Large intestine (tissue), 3 donors: ENCODE measurements at regions not wholly inside any gene's neighbourhood (a gene's known extent, or its start where the extent isn't known, plus 50 kb on each side); places are given as distances from the start of the nearest gene placed in this dataset.

Source experiments
- DNase-seq, 2 donors: peaks; one replicate each; pipeline versions ENCODE4 v3.0.0 to v3.0.0-alpha.2; 2013
- H3K27ac ChIP-seq: one replicate; pipeline ENCODE4 v1.5.1; 2013; ENCODE audit warnings: low read length
- H3K27me3 ChIP-seq: 2 replicates; pipeline ENCODE4 v1.6.1; 2013; ENCODE audit warnings: low read length; ENCODE audit not compliant: control insufficient read depth, insufficient read depth
- H3K36me3 ChIP-seq: 2 replicates; pipeline ENCODE4 v1.6.1; 2013; ENCODE audit warnings: low read length; ENCODE audit not compliant: control insufficient read depth, insufficient read depth
- H3K4me1 ChIP-seq: one replicate; pipeline ENCODE4 v1.6.1; 2013; ENCODE audit warnings: low read length; ENCODE audit not compliant: control insufficient read depth, insufficient read depth
- H3K4me3 ChIP-seq: one replicate; pipeline ENCODE4 v1.5.1; 2013; ENCODE audit warnings: low read length
- H3K9me3 ChIP-seq: one replicate; pipeline ENCODE4 v1.6.1; 2013; ENCODE audit warnings: mild to moderate bottlenecking, low read depth, low read length, moderate library complexity; ENCODE audit not compliant: control insufficient read depth
- WGBS: methylation state at CpG from one replicate; pipeline ENCODE4 v1.1.5; 2013; ENCODE audit warnings: low lambda C conversion rate; ENCODE audit not compliant: insufficient coverage; 5-methylcytosine and 5-hydroxymethylcytosine counted together

GRCh38 chr10:4190876-4191275 is 405.9 kb upstream of the KLF6 start:
- Histone ChIP-seq H3K4me3 (no peak overlapping the region), H3K4me1 (no peaks in the 10 kb centered on the region), H3K9me3 (no peaks in the 10 kb centered on the region), H3K27ac (no peak overlapping the region), H3K36me3 (no peaks in the 10 kb centered on the region), H3K27me3 (peaks cover 3% of the 10 kb centered on the region)
- no peak for DNase-seq
- WGBS: 100% methylated on average over 1 of the region's 4 CpGs

DNA sequence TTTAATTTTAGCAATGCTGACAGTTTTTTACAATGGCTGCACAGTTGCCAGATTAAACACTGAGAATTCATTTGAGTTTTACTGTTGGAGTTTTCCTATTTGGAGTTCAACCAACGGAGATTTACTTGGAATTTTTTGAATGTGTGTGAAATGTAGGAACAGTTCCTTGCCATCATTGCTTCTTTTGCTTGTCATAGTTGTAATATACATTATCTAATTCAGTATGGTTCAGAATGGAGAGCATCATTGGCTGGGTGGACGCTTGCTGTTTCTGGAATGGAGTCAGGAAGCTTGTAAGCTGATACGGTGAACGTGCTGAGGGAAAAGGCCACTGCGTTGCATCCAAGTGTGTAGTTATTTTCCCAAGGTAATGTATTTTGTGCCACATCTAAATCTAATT is 404.3 kb upstream of the KLF6 start:
- DNase-seq: no peak
- WGBS: no CpG with 5 or more reads among the region's 5 CpGs

DNA sequence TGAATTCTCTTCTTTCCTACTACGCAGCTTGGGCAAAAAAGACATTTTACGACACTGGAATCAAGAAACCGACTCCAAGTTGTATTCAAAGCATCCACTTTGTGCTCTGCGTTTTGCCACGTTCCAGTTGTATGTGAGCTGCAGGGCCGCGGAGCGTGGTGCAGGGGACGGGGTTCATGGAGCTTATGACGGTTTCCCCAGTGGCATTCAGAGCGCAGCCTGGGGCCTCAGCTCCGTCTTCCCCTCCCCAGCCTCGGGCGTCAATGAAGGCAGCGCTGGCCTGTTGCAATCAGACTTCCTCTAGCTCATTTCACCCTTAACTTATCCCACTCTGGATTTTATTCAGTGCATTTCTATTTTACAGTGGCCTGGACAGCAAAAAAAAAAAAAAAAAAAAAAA is 403.4 kb upstream of the KLF6 start:
- Histone ChIP-seq H3K27ac (no peak overlapping the region), H3K4me3 (no peak overlapping the region), H3K9me3 (no peaks in the 10 kb centered on the region), H3K27me3 (peaks cover 3% of the 10 kb centered on the region), H3K4me1 (no peaks in the 10 kb centered on the region), H3K36me3 (no peaks in the 10 kb centered on the region)
- no peak for DNase-seq
- WGBS: no CpG with 5 or more reads among the region's 15 CpGs

More for the DNA sequence above, 404.3 kb upstream of the KLF6 start:
- Histone ChIP-seq H3K4me3 (no peak overlapping the region), H3K9me3 (no peaks in the 10 kb centered on the region), H3K27me3 (peaks cover 3% of the 10 kb centered on the region), H3K4me1 (no peaks in the 10 kb centered on the region), H3K36me3 (no peaks in the 10 kb centered on the region), H3K27ac (no peak overlapping the region)

DNA sequence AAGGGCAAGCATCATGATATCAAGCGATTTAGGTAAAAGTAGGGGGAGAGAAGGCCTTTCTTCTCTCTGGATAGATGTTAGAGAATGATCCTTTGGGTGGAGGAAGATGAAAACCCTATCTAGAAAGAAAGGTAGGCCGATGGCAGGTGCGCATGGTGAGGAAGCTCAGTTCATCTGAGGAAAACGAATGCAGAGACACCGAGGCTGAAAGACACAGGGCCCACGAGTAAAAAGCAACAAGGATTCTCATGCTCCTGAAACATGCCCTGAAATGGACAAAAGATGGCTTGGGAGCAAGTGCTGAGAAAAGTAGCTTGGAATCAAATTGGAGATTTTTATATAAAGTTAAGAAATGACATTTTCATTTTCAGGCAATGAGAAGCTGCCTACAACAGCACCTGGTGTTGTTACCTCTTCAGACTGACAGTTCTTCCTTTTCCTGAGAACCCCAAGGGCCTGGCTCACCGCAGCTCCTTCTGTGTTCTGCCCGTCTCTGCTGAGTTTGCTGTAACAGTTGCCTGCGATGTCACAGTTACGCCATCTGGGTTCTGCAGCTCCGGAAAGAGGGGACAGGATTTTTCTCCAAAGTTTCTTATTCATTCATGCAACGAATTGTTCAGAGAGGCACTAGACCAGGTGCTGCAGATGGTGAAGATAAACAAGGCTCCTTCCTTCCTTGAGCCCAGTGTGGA is 402.0 kb upstream of the KLF6 start:
- 100% methylated on average over 1 of the region's 12 CpGs for WGBS
- H3K36me3 ChIP-seq: no peaks in the 10 kb centered on the region
- peaks cover 3% of the 10 kb centered on the region for H3K27me3 ChIP-seq
- no peak overlapping the region for H3K4me3 ChIP-seq
- H3K4me1 ChIP-seq: no peaks in the 10 kb centered on the region
- no peak for DNase-seq
- no peak overlapping the region for H3K27ac ChIP-seq
- no peaks in the 10 kb centered on the region for H3K9me3 ChIP-seq

GRCh38 chr10:4183761-4184261 is 398.8 kb upstream of the KLF6 start:
- Histone ChIP-seq H3K27ac (no peak overlapping the region), H3K27me3 (peaks cover 3% of the 10 kb centered on the region), H3K4me3 (no peak overlapping the region), H3K36me3 (no peaks in the 10 kb centered on the region), H3K4me1 (no peaks in the 10 kb centered on the region), H3K9me3 (no peaks in the 10 kb centered on the region)
- WGBS: 90% methylated on average over 2 of the region's 3 CpGs
- DNase-seq: peak in 1 of 2 donors; percentile 9

DNA sequence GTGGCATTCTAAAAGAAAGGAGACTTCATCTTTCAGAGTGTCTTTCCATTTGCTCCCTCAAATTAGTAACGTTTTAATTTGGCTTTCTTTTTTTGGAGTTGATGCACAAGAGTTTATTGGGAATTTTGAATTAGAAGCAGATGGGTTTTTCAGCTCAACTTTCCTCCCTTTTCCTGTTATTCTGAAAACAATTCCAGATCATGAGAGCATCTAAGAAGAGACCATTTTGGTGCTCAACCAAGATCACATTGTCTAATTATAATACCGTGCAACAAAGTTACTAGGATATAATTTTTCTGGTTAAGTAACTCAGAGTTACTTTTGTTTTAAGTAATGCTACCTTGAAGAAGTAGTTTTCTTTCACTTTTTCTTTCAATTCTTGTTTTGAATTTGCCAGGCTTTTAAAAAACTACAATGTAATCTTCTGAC is 396.6 kb upstream of the KLF6 start:
- no peak overlapping the region for H3K4me3 ChIP-seq
- WGBS: 100% methylated on average over 1 of the region's 2 CpGs
- H3K27ac ChIP-seq: no peak overlapping the region
- no peaks in the 10 kb centered on the region for H3K27me3 ChIP-seq
- no peaks in the 10 kb centered on the region for H3K36me3 ChIP-seq
- H3K4me1 ChIP-seq: no peaks in the 10 kb centered on the region
- no peak for DNase-seq
- no peaks in the 10 kb centered on the region for H3K9me3 ChIP-seq

- Histone ChIP-seq H3K27me3 (no peaks in the 10 kb centered on the region), H3K36me3 (no peaks in the 10 kb centered on the region), H3K4me3 (no peak overlapping the region), H3K4me1 (no peaks in the 10 kb centered on the region), H3K9me3 (no peaks in the 10 kb centered on the region), H3K27ac (no peak overlapping the region)
- no peak for DNase-seq
- WGBS: 82% methylated on average over 2 of the region's 9 CpGs
Measured at GRCh38 chr10:4181081-4181480, 396.1 kb upstream of the KLF6 start.

DNA sequence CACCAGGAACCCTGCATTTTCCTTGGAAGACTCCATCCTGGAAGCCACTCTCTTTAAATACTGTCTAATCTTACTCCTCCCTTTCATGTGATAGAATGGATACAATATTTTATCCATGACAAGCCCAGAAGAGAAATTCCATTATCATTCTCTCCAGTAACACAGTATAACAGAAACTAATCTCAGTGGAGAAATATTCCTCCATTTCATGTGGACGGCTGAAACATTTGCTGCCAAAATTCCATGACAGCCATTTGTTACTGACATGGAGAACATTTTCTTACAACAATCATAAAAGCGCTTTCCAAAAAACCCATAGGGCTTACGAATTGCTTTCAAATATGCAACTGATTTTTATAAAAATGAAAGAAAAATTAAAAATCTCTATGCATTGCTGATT is 392.8 kb upstream of the KLF6 start:
- 75% methylated on average over 2 of the region's 3 CpGs for WGBS

DNA sequence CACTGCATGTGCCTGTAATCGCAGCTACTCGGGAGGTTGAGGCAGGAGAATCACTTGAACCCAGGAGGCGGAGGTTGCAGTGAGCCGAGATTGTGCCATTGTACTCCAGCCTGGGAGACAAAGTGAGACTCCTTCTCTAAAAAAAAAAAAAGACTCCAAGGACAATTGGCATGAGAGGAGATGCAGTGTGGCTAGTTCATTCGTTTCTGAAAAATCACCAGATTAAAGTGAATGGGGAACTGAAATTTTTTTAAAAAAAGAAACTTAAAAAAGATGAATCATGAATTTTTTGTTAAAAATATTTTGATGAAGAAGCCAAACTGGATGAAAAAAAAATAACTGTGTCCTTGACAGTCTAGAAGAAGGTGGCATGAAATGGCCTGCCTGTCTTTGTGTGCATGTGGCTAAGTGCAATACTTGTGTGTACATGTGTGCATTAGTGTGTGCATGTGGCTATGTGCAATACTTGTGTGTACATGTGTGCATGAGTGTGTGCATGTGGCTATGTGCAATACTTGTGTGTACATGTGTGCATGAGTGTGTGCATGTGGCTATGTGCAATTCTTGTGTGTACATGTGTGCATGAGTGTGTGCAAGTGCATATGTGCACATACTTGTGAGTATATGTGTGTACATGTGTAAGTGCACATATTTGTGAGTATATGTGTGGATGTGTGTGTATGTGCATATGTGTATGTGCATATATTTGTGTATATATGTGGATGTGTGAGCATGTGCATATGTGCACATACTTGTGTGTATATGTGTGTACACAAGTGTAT is 391.7 kb upstream of the KLF6 start:
- Histone ChIP-seq H3K4me3 (no peak overlapping the region), H3K4me1 (no peaks in the 10 kb centered on the region), H3K27me3 (no peaks in the 10 kb centered on the region), H3K27ac (no peak overlapping the region), H3K9me3 (no peaks in the 10 kb centered on the region), H3K36me3 (no peaks in the 10 kb centered on the region)
- DNase-seq: no peak
- 100% methylated on average over 5 of the region's 5 CpGs for WGBS

More for the DNA sequence above, 392.8 kb upstream of the KLF6 start:
- H3K9me3 ChIP-seq: no peaks in the 10 kb centered on the region
- no peaks in the 10 kb centered on the region for H3K27me3 ChIP-seq
- no peaks in the 10 kb centered on the region for H3K36me3 ChIP-seq
- DNase-seq: no peak
- H3K27ac ChIP-seq: no peak overlapping the region
- no peaks in the 10 kb centered on the region for H3K4me1 ChIP-seq
- H3K4me3 ChIP-seq: no peak overlapping the region

- H3K27ac ChIP-seq: no peak overlapping the region
- no peaks in the 10 kb centered on the region for H3K36me3 ChIP-seq
- H3K27me3 ChIP-seq: no peaks in the 10 kb centered on the region
- no peak overlapping the region for H3K4me3 ChIP-seq
- WGBS: no CpG with 5 or more reads among the region's 9 CpGs
- no peaks in the 10 kb centered on the region for H3K4me1 ChIP-seq
- no peak for DNase-seq
- H3K9me3 ChIP-seq: no peaks in the 10 kb centered on the region
Measured at GRCh38 chr10:4174197-4174596, 389.2 kb upstream of the KLF6 start.
